Spleen (tissue), 7 donors: ENCODE measurements at regions not wholly inside any gene's neighbourhood (a gene's known extent, or its start where the extent isn't known, plus 50 kb on each side); places are given as distances from the start of the nearest gene placed in this dataset.

Experiments
- CTCF ChIP-seq, 11 experiments: fragments of 200-600 bp in 7 of 11; fragments of 450-650 bp in 4 of 11; sonication (generic) in 4 of 11; IDR thresholded peaks in 8 of 11; conservative IDR thresholded peaks in 3 of 11; 1 replicate in 7 of 11; 2 replicates in 4 of 11; pipeline versions ENCODE4 v1.4.0 to v1.8.0; 2016 to 2021; ENCODE audit warnings: antibody characterized with exemption in 11 of 11, inconsistent platforms in 4 of 11, mild to moderate bottlenecking in 1 of 11
- POLR2AphosphoS5 ChIP-seq, 3 donors: sonication (generic); formaldehyde crosslinking; IDR thresholded peaks; one replicate each; pipeline ENCODE4 v1.5.1; 2017; ENCODE audit warnings: antibody characterized with exemption in 3 of 3
- donor health status: DM: no; HTN: no; CAD: no; lungs with moderate emphysema.
- donor health status: DM: no; HTN: no; CAD: no.
- donor health status: DM: no; HTN: no; CAD: no.

GRCh38 chr12:105882404-105882803 is 256.4 kb downstream of the NUAK1 start:
- TF ChIP-seq CTCF (IDR thresholded peaks at IDR 0.05 in 8 of 11, conservative IDR thresholded peaks at IDR 0.05 in 3 of 11), result no peak
- TF ChIP-seq POLR2AphosphoS5 (IDR thresholded peaks at IDR 0.05), result no peak
